ENCODE measurements at regions not wholly inside any gene's neighbourhood (a gene's known extent, or its start where the extent isn't known, plus 50 kb on each side); places are given as distances from the start of the nearest gene placed in this dataset.
A peak's percentile ranks its signal among the peaks of the same experiment; 100 is the strongest.

DNA sequence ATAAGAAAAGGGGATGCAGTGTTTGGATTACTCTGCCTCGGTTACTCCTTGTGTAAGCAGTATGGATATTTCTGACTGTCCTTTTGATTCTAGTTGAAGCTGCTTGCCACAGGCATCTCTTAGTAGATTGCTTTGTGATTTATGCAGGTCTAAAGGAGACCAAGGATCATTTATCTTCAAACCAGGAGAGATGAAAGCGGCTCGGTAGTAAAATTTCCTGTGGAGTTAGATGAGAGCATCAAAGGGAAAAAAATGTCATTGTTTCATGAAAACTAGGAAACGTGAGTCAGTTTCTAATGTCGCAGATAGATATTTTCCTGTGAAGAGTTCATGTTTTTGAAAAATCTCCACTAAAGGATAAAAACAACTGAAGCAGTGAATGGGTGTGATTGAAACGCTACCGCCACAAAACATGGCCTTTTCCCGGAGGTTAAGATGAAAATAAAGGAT, 254.0 kb upstream of the TBL1XR1 start:
- Histone ChIP-seq H3K4me3 (ENCODE audit: low read depth in 1 of 3, low read length in 3 of 3) (no peak overlapping the region), H3K36me3 (ENCODE audit: control insufficient read depth in 4 of 4, insufficient read depth in 3 of 4, low read depth in 1 of 4, low read length in 3 of 4) (no peaks in the 10 kb centered on the region), H3K27ac (ENCODE audit: low read depth in 1 of 2, low read length in 2 of 2) (peak overlapping the region in 1 of 2 donors; percentile 11), H3K27me3 (ENCODE audit: control insufficient read depth in 4 of 4, insufficient read depth in 4 of 4, low read length in 3 of 4) (no peaks in the 10 kb centered on the region), H3K4me1 (ENCODE audit: control insufficient read depth in 4 of 4, insufficient read depth in 4 of 4, low read length in 3 of 4) (peaks cover 0 to 4% (median 1%) of the 10 kb centered on the region in 4 donors), H3K9ac (ENCODE audit: low read depth in 1 of 2, low read length in 2 of 2) (no peak overlapping the region), H3K9me3 (ENCODE audit: control insufficient read depth in 4 of 4, low read length in 3 of 4) (no peaks in the 10 kb centered on the region)
- TF ChIP-seq HNF4G (IDR thresholded peaks at IDR 0.05) (no peak), FOXA1 (IDR thresholded peaks at IDR 0.05) (no peak)
- TF ChIP-seq, protein P1, sequence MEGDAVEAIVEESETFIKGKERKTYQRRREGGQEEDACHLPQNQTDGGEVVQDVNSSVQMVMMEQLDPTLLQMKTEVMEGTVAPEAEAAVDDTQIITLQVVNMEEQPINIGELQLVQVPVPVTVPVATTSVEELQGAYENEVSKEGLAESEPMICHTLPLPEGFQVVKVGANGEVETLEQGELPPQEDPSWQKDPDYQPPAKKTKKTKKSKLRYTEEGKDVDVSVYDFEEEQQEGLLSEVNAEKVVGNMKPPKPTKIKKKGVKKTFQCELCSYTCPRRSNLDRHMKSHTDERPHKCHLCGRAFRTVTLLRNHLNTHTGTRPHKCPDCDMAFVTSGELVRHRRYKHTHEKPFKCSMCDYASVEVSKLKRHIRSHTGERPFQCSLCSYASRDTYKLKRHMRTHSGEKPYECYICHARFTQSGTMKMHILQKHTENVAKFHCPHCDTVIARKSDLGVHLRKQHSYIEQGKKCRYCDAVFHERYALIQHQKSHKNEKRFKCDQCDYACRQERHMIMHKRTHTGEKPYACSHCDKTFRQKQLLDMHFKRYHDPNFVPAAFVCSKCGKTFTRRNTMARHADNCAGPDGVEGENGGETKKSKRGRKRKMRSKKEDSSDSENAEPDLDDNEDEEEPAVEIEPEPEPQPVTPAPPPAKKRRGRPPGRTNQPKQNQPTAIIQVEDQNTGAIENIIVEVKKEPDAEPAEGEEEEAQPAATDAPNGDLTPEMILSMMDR (IDR thresholded peaks at IDR 0.05; ENCODE audit: low read depth, low read length, missing input control): no peak
- TF ChIP-seq, protein P2, sequence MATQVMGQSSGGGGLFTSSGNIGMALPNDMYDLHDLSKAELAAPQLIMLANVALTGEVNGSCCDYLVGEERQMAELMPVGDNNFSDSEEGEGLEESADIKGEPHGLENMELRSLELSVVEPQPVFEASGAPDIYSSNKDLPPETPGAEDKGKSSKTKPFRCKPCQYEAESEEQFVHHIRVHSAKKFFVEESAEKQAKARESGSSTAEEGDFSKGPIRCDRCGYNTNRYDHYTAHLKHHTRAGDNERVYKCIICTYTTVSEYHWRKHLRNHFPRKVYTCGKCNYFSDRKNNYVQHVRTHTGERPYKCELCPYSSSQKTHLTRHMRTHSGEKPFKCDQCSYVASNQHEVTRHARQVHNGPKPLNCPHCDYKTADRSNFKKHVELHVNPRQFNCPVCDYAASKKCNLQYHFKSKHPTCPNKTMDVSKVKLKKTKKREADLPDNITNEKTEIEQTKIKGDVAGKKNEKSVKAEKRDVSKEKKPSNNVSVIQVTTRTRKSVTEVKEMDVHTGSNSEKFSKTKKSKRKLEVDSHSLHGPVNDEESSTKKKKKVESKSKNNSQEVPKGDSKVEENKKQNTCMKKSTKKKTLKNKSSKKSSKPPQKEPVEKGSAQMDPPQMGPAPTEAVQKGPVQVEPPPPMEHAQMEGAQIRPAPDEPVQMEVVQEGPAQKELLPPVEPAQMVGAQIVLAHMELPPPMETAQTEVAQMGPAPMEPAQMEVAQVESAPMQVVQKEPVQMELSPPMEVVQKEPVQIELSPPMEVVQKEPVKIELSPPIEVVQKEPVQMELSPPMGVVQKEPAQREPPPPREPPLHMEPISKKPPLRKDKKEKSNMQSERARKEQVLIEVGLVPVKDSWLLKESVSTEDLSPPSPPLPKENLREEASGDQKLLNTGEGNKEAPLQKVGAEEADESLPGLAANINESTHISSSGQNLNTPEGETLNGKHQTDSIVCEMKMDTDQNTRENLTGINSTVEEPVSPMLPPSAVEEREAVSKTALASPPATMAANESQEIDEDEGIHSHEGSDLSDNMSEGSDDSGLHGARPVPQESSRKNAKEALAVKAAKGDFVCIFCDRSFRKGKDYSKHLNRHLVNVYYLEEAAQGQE (IDR thresholded peaks at IDR 0.05): no peak
- 85% methylated on average over 8 of the region's 8 CpGs for WGBS
- DNase-seq (ENCODE audit: low spot score): no peak

DNA sequence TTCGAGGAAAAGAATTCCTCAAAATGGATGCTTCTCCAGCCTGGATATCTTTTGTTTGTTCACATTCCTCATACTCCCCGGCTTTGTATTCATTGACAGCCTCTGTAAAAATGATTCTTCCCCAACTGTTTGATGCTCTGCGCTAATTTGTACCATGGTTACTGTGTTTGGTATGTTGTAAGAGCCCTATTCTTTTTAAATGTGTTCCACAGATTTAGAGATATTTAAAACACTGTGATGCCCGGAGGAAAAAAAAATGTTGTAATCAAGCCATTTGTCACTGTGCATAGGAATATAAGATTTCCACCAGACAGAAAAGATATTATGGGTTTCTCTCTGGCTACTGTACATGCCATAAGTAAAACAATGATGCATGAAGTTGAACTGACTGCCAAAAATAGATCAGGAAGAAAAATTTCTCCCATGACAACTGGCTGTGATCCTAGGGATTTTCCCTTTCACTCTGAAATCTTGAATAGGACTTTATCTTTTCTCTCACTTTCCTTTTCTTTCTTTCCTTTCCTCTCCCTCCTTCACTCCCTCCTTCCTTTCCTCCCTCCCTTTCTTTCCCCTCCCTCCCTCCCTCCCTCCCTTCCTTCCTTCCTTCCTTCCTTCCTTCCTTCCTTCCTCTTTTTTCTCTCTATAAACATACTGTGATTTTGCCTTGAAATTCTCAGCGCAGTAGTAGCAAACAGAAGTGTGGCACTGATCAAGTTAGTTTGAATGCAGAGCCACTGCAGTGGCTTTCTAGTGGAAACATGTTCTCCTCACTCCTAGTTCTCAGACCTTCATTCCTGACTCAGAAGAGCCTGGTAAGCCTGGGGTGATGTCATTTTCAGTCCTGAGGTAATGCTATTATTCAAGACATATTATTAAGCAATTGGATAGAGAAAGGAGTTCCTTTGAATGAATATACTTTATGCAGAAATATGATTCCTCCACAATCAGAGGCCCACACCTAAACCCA, 254.9 kb upstream of the TBL1XR1 start:
- no peak overlapping the region for H3K9ac ChIP-seq (ENCODE audit: low read depth in 1 of 2, low read length in 2 of 2)
- H3K27me3 ChIP-seq (ENCODE audit: control insufficient read depth in 4 of 4, insufficient read depth in 4 of 4, low read length in 3 of 4): no peaks in the 10 kb centered on the region
- H3K27ac ChIP-seq (ENCODE audit: low read depth in 1 of 2, low read length in 2 of 2): peak overlapping the region in 1 of 2 donors; percentile 11
- no peak for TF ChIP-seq HNF4G (IDR thresholded peaks at IDR 0.05)
- no peak for TF ChIP-seq RAD21 (IDR thresholded peaks at IDR 0.05)
- WGBS: 75% methylated on average over 5 of the region's 5 CpGs
- no peak for DNase-seq (ENCODE audit: low spot score)
- H3K9me3 ChIP-seq (ENCODE audit: control insufficient read depth in 4 of 4, low read length in 3 of 4): no peaks in the 10 kb centered on the region
- H3K4me3 ChIP-seq (ENCODE audit: low read depth in 1 of 3, low read length in 3 of 3): no peak overlapping the region
- H3K4me1 ChIP-seq (ENCODE audit: control insufficient read depth in 4 of 4, insufficient read depth in 4 of 4, low read length in 3 of 4): peaks cover 0 to 4% (median 1%) of the 10 kb centered on the region in 4 donors
- no peaks in the 10 kb centered on the region for H3K36me3 ChIP-seq (ENCODE audit: control insufficient read depth in 4 of 4, insufficient read depth in 3 of 4, low read depth in 1 of 4, low read length in 3 of 4)

DNA sequence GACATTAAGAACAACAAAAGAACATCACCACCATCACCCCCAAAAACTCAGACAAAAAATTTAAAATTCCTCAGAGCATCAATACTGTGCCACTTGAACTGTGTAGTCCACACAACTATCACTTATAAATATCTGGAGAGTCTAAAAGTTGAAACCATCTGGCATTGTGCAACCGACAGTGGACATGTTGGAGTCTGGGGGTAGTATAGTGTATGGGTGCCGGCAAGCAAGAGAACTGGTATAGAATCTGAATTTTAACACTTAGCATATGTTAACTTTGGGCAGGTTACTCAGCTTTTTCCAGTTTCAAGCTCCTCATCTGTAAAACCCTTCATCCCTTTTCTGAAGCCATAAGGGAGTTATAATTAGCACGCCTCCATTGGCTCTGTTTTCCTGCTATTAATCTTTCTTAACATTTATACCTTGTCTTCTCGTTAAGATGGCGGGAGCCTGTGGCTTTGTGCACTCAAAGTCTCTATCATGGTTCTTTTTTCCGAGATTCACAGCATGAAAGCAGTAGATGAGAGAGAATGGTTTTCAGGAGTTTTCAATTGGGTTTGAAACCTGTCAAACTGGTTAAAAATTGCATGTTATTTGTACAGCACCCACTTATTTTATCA, 255.7 kb upstream of the TBL1XR1 start:
- H3K36me3 ChIP-seq (ENCODE audit: control insufficient read depth in 4 of 4, insufficient read depth in 3 of 4, low read depth in 1 of 4, low read length in 3 of 4): no peaks in the 10 kb centered on the region
- H3K9me3 ChIP-seq (ENCODE audit: control insufficient read depth in 4 of 4, low read length in 3 of 4): no peaks in the 10 kb centered on the region
- WGBS: 98% methylated on average over 6 of the region's 6 CpGs
- no peak overlapping the region for H3K9ac ChIP-seq (ENCODE audit: low read depth in 1 of 2, low read length in 2 of 2)
- H3K27ac ChIP-seq (ENCODE audit: low read depth in 1 of 2, low read length in 2 of 2): no peak overlapping the region
- H3K4me3 ChIP-seq (ENCODE audit: low read depth in 1 of 3, low read length in 3 of 3): no peak overlapping the region
- TF ChIP-seq FOXA2 (IDR thresholded peaks at IDR 0.05): no peak
- no peak for TF ChIP-seq NR2F2 (IDR thresholded peaks at IDR 0.05)
- TF ChIP-seq, protein P1 (IDR thresholded peaks at IDR 0.05; ENCODE audit: low read depth, low read length, missing input control): no peak
- no peak for TF ChIP-seq RAD21 (IDR thresholded peaks at IDR 0.05)
- TF ChIP-seq FOXA1 (IDR thresholded peaks at IDR 0.05): no peak
- no peak for TF ChIP-seq YY1 (IDR thresholded peaks at IDR 0.05)
- H3K27me3 ChIP-seq (ENCODE audit: control insufficient read depth in 4 of 4, insufficient read depth in 4 of 4, low read length in 3 of 4): no peaks in the 10 kb centered on the region
- DNase-seq (ENCODE audit: low spot score): no peak
- H3K4me1 ChIP-seq (ENCODE audit: control insufficient read depth in 4 of 4, insufficient read depth in 4 of 4, low read length in 3 of 4): peaks cover 0 to 4% (median 1%) of the 10 kb centered on the region in 4 donors
